C4-2B (cell line): ENCODE measurements at regions not wholly inside any gene's neighbourhood (a gene's known extent, or its start where the extent isn't known, plus 50 kb on each side); places are given as distances from the start of the nearest gene placed in this dataset.

Experiments
- H3K27ac ChIP-seq: fragments of 450-650 bp; 2 replicates; pipeline ENCODE4 v1.5.1; 2017
- CTCF ChIP-seq: fragments of 450-650 bp; conservative IDR thresholded peaks from 2 replicates; pipeline ENCODE4 v1.5.1; 2017; ENCODE audit warnings: mild to moderate bottlenecking
- ZFX ChIP-seq: fragments of 450-650 bp; IDR thresholded peaks from 2 replicates; pipeline ENCODE4 v1.6.1; 2017

DNA sequence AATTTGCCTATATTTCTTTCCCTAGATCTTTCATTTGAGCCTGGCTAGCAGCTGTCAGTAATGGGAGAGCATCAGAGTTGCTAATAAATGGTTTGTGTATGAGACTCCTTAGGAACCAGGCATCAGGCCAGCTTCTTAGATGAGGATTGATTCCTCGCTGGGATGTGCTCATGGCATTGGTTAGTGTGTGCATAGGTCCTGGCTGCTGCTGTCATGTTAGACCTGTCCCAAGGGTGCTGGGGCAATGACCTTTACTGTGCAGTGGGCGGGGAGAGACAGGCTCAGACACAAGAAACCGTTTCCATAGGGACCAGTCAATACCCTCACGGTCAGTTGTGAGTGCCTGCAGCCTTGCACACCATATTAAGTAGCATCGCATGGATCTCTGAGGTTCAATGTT, 112.3 kb upstream of the NR3C1 start:
- no peak overlapping the region for H3K27ac ChIP-seq

DNA sequence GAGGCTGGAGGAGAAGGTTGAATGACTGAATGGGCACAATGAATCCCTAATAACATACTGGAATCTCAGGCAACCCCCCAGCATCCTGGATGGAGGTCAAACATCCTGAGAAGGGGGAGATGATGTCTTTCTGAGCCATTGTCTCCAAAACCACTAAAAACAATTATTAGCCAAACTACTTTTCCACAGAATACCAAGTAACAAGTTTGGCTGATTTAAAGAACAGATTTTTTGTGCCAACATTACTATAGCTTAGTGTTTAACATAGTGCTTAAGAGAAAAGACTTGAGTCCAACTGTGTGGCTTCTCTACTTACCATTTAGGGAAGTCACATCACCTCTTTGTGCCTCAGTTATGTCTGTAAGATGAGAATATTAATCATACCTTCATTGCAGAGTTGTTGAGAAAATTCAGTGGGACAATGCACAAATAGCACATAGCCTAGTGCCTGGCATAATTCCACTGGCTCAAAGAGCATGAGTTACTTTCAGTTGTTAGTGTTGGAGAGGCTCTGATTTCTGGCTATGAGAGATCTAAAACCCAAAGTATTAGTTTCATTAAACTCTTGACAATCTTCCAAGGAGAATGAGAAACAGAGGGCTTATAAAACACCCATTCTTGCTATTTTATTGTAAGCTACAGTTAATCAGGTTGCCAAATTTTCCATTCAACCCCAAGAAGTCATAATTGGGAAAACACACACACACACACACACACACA, 111.3 kb upstream of the NR3C1 start:
- H3K27ac ChIP-seq, result no peak overlapping the region
- TF ChIP-seq CTCF (no peak), ZFX (no peak)

More for the DNA sequence above, 112.3 kb upstream of the NR3C1 start:
- no peak for TF ChIP-seq ZFX

GRCh38 chr5:143513720-143514119, 110.2 kb upstream of the NR3C1 start:
- TF ChIP-seq ZFX (no peak), CTCF (no peak)
- H3K27ac ChIP-seq, result no peak overlapping the region

GRCh38 chr5:143511736-143512135, 108.2 kb upstream of the NR3C1 start:
- TF ChIP-seq CTCF (no peak), ZFX (no peak)

GRCh38 chr5:143509758-143510221, 106.3 kb upstream of the NR3C1 start:
- TF ChIP-seq CTCF, result no peak
- TF ChIP-seq ZFX, result no peak
- no peak overlapping the region for H3K27ac ChIP-seq

More at GRCh38 chr5:143511736-143512135, 108.2 kb upstream of the NR3C1 start:
- H3K27ac ChIP-seq, result no peak overlapping the region

GRCh38 chr5:143506836-143507552, 103.5 kb upstream of the NR3C1 start:
- no peak overlapping the region for H3K27ac ChIP-seq

DNA sequence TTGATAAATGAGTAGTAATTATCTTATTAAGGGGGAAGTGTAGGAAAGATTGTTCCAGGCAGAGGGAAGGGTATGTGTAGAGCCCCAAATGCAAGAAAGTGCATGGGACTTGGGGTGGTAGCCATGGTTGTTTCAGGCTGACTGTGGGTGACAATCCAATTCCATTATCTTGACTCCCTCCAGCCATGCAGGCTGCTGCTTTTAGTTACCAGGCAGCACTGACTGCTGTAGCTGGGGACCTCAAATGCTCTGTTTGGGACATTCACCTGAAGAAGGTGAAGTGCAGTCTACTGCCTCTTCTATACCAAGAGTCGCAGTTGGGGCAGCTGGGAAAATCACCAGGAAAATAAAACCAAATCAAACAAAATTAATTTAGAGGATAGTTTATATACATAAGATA, 102.4 kb upstream of the NR3C1 start:
- TF ChIP-seq ZFX (no peak), CTCF (no peak)
- no peak overlapping the region for H3K27ac ChIP-seq

More at GRCh38 chr5:143506836-143507552, 103.5 kb upstream of the NR3C1 start:
- TF ChIP-seq CTCF (no peak), ZFX (no peak)
